ENCODE measurements at regions not wholly inside any gene's neighbourhood (a gene's known extent, or its start where the extent isn't known, plus 50 kb on each side); places are given as distances from the start of the nearest gene placed in this dataset.

DNA sequence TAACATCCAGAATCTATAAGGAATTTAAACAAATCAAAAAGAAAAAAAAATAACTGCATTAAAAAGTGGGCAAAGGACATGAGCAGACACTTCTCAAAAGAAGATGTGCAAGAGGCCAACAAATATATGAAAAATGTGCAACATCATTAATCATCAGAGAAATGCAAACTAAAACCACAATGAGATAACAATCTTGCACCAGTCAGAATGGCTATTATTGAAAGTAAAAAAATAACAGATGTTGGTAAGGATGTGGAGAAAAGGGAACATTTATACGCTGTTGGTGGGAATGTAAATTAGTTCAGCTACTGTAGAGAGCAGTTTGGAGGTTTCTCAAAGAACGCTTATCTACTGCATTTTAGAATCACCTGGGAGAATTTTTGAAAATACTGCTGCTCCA lies 186.1 kb downstream of the OTOL1 start:
- no peak overlapping the region for H3K4me3 ChIP-seq (replicated peaks; ENCODE audit: low read depth, low read length)
- TF ChIP-seq, protein P1, sequence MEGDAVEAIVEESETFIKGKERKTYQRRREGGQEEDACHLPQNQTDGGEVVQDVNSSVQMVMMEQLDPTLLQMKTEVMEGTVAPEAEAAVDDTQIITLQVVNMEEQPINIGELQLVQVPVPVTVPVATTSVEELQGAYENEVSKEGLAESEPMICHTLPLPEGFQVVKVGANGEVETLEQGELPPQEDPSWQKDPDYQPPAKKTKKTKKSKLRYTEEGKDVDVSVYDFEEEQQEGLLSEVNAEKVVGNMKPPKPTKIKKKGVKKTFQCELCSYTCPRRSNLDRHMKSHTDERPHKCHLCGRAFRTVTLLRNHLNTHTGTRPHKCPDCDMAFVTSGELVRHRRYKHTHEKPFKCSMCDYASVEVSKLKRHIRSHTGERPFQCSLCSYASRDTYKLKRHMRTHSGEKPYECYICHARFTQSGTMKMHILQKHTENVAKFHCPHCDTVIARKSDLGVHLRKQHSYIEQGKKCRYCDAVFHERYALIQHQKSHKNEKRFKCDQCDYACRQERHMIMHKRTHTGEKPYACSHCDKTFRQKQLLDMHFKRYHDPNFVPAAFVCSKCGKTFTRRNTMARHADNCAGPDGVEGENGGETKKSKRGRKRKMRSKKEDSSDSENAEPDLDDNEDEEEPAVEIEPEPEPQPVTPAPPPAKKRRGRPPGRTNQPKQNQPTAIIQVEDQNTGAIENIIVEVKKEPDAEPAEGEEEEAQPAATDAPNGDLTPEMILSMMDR (IDR thresholded peaks at IDR 0.05; ENCODE audit: low read length, missing control alignments): no peak
- no peak for DNase-seq (ENCODE audit: low read depth)

DNA sequence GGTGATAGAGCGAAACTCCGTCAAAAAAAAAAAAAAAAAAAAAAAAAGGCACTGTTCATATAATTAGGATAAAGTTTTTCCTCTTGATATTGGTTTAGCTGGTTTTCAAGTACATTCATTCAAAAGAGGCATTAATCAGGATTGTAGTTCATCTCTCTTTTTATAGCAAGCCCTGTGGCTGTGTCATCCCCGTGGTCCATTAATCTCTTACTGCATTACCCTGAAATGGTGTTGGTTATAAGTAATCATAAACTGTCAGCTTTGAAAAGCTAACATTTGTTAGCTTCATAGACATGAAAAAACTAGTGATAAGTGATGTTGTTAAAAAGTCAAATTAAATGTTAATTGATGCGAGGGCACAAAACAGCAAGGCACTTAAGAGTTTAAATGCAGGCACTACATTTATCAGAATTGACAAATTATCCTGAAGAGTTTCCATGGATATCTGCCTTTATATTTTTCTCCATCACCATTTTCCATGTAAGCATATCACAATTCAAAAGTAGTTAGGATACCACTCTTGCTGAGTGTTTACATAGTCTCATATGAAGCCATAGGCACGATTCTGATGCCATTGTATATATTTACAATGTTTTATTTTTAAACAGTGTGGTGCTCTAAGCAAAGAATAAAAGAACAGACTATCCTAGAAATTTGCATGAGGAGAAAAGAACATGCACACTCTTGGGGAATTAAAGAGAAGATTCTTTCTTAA lies 193.1 kb downstream of the OTOL1 start:
- no peak overlapping the region for H3K4me3 ChIP-seq (replicated peaks; ENCODE audit: low read depth, low read length)

DNA sequence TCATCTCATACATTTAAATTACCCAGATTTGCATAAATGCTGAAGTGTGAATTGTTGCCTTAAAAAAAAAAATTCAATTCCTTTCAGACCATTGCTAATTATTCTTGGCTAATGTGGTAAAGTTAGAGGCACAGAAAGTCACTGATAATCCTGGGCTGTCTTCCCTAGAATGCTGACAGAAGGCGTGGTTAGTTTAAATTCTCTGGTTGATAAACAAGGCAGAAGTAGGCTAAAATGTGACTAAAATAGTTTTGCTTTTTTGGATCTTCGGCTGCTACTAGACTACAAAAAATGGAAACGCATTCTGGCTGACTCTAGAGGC lies 193.7 kb downstream of the OTOL1 start:
- TF ChIP-seq, protein P1 (IDR thresholded peaks at IDR 0.05; ENCODE audit: low read length, missing control alignments): no peak
- H3K4me3 ChIP-seq (replicated peaks; ENCODE audit: low read depth, low read length): no peak overlapping the region

More for the DNA sequence above, 193.1 kb downstream of the OTOL1 start:
- no peak for DNase-seq (ENCODE audit: low read depth)
- TF ChIP-seq, protein P1 (IDR thresholded peaks at IDR 0.05; ENCODE audit: low read length, missing control alignments): no peak

DNA sequence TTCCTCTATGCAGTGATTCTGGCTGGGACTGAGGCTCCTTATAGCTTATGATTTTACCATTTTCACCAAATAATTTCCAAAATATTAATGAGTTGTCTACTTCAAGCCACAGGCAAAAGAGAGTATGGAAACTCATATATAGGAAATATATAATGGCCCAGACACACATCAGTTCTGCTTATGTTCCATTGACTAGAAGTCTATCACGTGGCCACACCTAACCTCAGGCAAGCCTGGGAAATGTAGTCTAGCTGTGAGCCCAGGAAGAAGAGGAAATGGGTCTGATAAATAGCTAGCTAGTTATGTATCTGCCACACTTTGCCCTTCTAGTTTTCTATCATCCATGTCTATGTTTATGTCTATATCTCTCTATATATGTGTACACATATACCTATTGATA lies 195.1 kb downstream of the OTOL1 start:
- H3K4me3 ChIP-seq (replicated peaks; ENCODE audit: low read depth, low read length): no peak overlapping the region
- TF ChIP-seq, protein P1 (IDR thresholded peaks at IDR 0.05; ENCODE audit: low read length, missing control alignments): no peak
- DNase-seq (ENCODE audit: low read depth): no peak

More for the DNA sequence above, 193.7 kb downstream of the OTOL1 start:
- DNase-seq (ENCODE audit: low read depth): no peak

DNA sequence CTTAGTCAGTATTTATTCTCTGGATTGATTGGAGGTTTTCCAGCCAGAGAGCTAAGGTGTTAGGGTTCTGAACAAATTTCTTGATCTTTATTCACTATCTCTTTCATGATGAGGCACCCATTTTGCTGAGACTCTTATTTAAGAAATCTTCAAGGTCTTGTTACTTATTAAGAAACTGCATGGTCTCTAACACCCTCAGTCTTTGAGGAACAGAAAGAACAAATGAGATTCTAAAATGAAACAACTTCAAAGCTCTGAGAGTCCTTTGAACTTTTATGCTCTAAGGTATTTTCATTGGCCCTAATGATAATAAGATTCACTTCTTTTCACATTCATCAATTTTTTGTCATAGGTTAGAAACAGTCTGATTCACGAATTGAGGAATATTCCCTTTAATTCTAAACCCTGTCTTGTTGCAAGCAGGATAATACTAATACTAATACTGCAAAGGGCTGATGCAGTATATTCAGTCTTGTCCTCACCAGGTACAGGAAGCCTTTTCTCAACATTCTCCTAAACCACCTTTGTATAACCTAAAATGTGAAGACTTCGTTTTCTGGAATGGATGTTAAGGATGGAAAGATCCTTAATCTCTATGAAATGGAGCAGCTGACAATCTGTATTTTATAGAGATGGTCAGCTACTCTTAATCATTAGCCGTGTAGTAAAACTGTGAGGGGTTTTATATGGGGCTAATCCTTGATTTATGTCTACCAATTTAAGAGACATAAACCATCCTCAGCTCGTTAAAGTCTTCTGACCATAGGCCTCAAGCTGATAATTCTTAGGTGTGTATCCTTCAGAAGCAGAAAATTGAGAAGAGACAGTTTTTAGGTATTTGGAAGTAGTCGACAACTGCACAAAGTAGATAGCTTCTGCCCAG lies 198.3 kb downstream of the OTOL1 start:
- no peak overlapping the region for H3K4me3 ChIP-seq (replicated peaks; ENCODE audit: low read depth, low read length)
- no peak for DNase-seq (ENCODE audit: low read depth)
- TF ChIP-seq, protein P1 (IDR thresholded peaks at IDR 0.05; ENCODE audit: low read length, missing control alignments): no peak

DNA sequence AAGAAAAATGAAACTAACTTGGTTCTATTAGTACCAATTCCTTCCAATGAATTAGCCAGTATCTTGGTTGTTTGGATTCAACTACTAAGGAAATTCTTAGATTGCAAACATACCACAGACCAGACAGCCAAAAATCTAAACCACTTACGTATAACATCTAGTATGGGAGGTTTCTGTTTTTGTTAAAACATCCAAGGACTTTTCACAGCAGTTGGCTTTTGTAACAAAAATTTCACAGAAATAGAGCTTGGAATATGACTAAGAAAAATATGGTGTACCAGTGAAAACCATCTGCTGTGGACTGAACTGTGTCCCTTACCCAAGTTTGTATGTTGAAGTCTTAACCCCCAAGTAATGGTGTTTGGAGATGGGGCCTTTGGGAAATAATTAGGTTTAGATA lies 199.2 kb downstream of the OTOL1 start:
- no peak for DNase-seq (ENCODE audit: low read depth)
- TF ChIP-seq, protein P1 (IDR thresholded peaks at IDR 0.05; ENCODE audit: low read length, missing control alignments): no peak
- no peak overlapping the region for H3K4me3 ChIP-seq (replicated peaks; ENCODE audit: low read depth, low read length)
